ENCODE measurements at regions not wholly inside any gene's neighbourhood (a gene's known extent, or its start where the extent isn't known, plus 50 kb on each side); places are given as distances from the start of the nearest gene placed in this dataset.
A peak's percentile ranks its signal among the peaks of the same experiment; 100 is the strongest.

- Histone ChIP-seq H3K4me1 (no peaks in the 10 kb centered on the region), H3K36me3 (no peaks in the 10 kb centered on the region), H3K4me3 (no peak overlapping the region), H3K27ac (no peak overlapping the region), H3K9me3 (peaks cover 0 to 4% (median 0%) of the 10 kb centered on the region in 8 donors), H3K27me3 (replicated peaks in 1 of 7) (no peaks in the 10 kb centered on the region)
- intact Hi-C loops (cut with DNase I; ENCODE audit: low total_unique reads) = no loop called here
- no peak for TF ChIP-seq POLR2A (IDR thresholded peaks at IDR 0.05)
- no peak for TF ChIP-seq POLR2AphosphoS5 (IDR thresholded peaks at IDR 0.05)
- TF ChIP-seq CTCF (IDR thresholded peaks at IDR 0.05 in 8 of 11, conservative IDR thresholded peaks at IDR 0.05 in 3 of 11) = no peak
- no peak for DNase-seq
These were observed 687.0 kb upstream of the ADGRL2 start for GRCh38 chr1:81113688-81114087.

- no peak for DNase-seq
- Histone ChIP-seq H3K27me3 (replicated peaks in 1 of 7) (no peaks in the 10 kb centered on the region), H3K36me3 (no peaks in the 10 kb centered on the region), H3K27ac (no peak overlapping the region), H3K4me3 (no peak overlapping the region), H3K9me3 (peaks cover 0 to 4% (median 0%) of the 10 kb centered on the region in 8 donors), H3K4me1 (no peaks in the 10 kb centered on the region)
- WGBS, 5 donors = 79 to 86% (median 83%) methylated on average over 2 of the region's 2 CpGs
- TF ChIP-seq CTCF (IDR thresholded peaks at IDR 0.05 in 8 of 11, conservative IDR thresholded peaks at IDR 0.05 in 3 of 11) = no peak
- TF ChIP-seq POLR2AphosphoS5 (IDR thresholded peaks at IDR 0.05) = no peak
- no peak for TF ChIP-seq POLR2A (IDR thresholded peaks at IDR 0.05)
- intact Hi-C loops (cut with DNase I; ENCODE audit: low total_unique reads) = no loop called here
These were observed 688.9 kb upstream of the ADGRL2 start for GRCh38 chr1:81111818-81112217.

GRCh38 chr1:81109038-81109437, 691.7 kb upstream of the ADGRL2 start:
- Histone ChIP-seq H3K4me3 (no peak overlapping the region), H3K27me3 (replicated peaks in 1 of 7) (no peaks in the 10 kb centered on the region), H3K27ac (no peak overlapping the region), H3K36me3 (no peaks in the 10 kb centered on the region), H3K9me3 (peaks cover 0 to 4% (median 0%) of the 10 kb centered on the region in 8 donors), H3K4me1 (no peaks in the 10 kb centered on the region)
- TF ChIP-seq CTCF (IDR thresholded peaks at IDR 0.05 in 8 of 11, conservative IDR thresholded peaks at IDR 0.05 in 3 of 11) (no peak), POLR2AphosphoS5 (IDR thresholded peaks at IDR 0.05) (no peak), POLR2A (IDR thresholded peaks at IDR 0.05) (no peak)
- DNase-seq = peak; percentile 54
- intact Hi-C loops (cut with DNase I; ENCODE audit: low total_unique reads) = no loop called here
- WGBS, 5 donors = 80 to 97% (median 86%) methylated on average over 4 of the region's 4 CpGs; no CpG with 5 or more reads in 1 of the 5 donors

GRCh38 chr1:81097860-81098259, 702.9 kb upstream of the ADGRL2 start:
- DNase-seq = no peak
- 69 to 81% (median 77%) methylated on average over 3 of the region's 3 CpGs for WGBS, 5 donors
- TF ChIP-seq CTCF (IDR thresholded peaks at IDR 0.05 in 8 of 11, conservative IDR thresholded peaks at IDR 0.05 in 3 of 11) = no peak
- TF ChIP-seq POLR2A (IDR thresholded peaks at IDR 0.05) = no peak
- no peak for TF ChIP-seq POLR2AphosphoS5 (IDR thresholded peaks at IDR 0.05)
- Histone ChIP-seq H3K27me3 (replicated peaks in 1 of 7) (no peaks in the 10 kb centered on the region), H3K4me3 (no peak overlapping the region), H3K27ac (no peak overlapping the region), H3K36me3 (no peaks in the 10 kb centered on the region), H3K4me1 (no peaks in the 10 kb centered on the region), H3K9me3 (peaks cover 0 to 13% (median 4%) of the 10 kb centered on the region in 8 donors)
- intact Hi-C loops (cut with DNase I; ENCODE audit: low total_unique reads) = no loop called here
